NOMO-1 (cell line): ENCODE measurements at regions not wholly inside any gene's neighbourhood (a gene's known extent, or its start where the extent isn't known, plus 50 kb on each side); places are given as distances from the start of the nearest gene placed in this dataset.
A peak's percentile ranks its signal among the peaks of the same experiment; 100 is the strongest.

ENCODE experiments used
- DNase-seq, 2 experiments: peaks; one replicate each; lab custom pipeline; 2025; ENCODE audit not compliant: unreplicated experiment in 2 of 2; lab: John Stamatoyannopoulos, UW

- no peak for DNase-seq
Observed at GRCh38 chr1:228823200-228823599, 87.9 kb downstream of the RHOU start.

- DNase-seq = no peak
Observed at GRCh38 chr1:228824366-228824765, 89.1 kb downstream of the RHOU start.

- no peak for DNase-seq
Observed at GRCh38 chr1:228825041-228825440, 89.8 kb downstream of the RHOU start.

GRCh38 chr1:228825840-228826484 is 90.7 kb downstream of the RHOU start:
- no peak for DNase-seq

- no peak for DNase-seq
Observed at GRCh38 chr1:228827019-228827418, 91.7 kb downstream of the RHOU start.

- DNase-seq = no peak
Observed at GRCh38 chr1:228828151-228828550, 92.9 kb downstream of the RHOU start.

GRCh38 chr1:228830185-228830953 is 95.1 kb downstream of the RHOU start:
- no peak for DNase-seq

- DNase-seq = no peak
Observed at GRCh38 chr1:228830954-228831481, 95.7 kb downstream of the RHOU start.

- DNase-seq = no peak
Observed at GRCh38 chr1:228833911-228834688, 98.8 kb downstream of the RHOU start.

GRCh38 chr1:228835456-228835855 is 100.2 kb downstream of the RHOU start:
- DNase-seq = no peak

- DNase-seq = no peak
Observed at GRCh38 chr1:228835911-228836310, 100.6 kb downstream of the RHOU start.

GRCh38 chr1:228836427-228836826 is 101.1 kb downstream of the RHOU start:
- DNase-seq = no peak

- DNase-seq = no peak
Observed at GRCh38 chr1:228837032-228837431, 101.8 kb downstream of the RHOU start.

GRCh38 chr1:228837817-228838716 is 102.8 kb downstream of the RHOU start:
- DNase-seq = peak; percentile 68 to 85

- DNase-seq = no peak
Observed at GRCh38 chr1:228838717-228839500, 103.6 kb downstream of the RHOU start.

GRCh38 chr1:228839656-228840055 is 104.4 kb downstream of the RHOU start:
- no peak for DNase-seq

GRCh38 chr1:228841632-228842031 is 106.4 kb downstream of the RHOU start:
- DNase-seq = no peak

- no peak for DNase-seq
Observed at GRCh38 chr1:228842094-228842775, 107.0 kb downstream of the RHOU start.

GRCh38 chr1:228845101-228845500 is 109.8 kb downstream of the RHOU start:
- no peak for DNase-seq
